HG03103 (cell line): ENCODE measurements at regions not wholly inside any gene's neighbourhood (a gene's known extent, or its start where the extent isn't known, plus 50 kb on each side); places are given as distances from the start of the nearest gene placed in this dataset.
"Not testable (repeated sequence)": the region's sequence is repeated elsewhere in the genome, so short reads cannot be mapped to it uniquely, and the experiment has no call there.

Experiments used
- ATAC-seq: cut with Tn5 transposase; IDR thresholded peaks from one replicate; pipeline ENCODE4 v1.9.1; 2021; ENCODE audit warnings: low read depth; ENCODE audit not compliant: unreplicated experiment

- no peak for ATAC-seq
Observed at GRCh38 chr11:112611771-112612170, 349.4 kb upstream of the NCAM1 start.

DNA sequence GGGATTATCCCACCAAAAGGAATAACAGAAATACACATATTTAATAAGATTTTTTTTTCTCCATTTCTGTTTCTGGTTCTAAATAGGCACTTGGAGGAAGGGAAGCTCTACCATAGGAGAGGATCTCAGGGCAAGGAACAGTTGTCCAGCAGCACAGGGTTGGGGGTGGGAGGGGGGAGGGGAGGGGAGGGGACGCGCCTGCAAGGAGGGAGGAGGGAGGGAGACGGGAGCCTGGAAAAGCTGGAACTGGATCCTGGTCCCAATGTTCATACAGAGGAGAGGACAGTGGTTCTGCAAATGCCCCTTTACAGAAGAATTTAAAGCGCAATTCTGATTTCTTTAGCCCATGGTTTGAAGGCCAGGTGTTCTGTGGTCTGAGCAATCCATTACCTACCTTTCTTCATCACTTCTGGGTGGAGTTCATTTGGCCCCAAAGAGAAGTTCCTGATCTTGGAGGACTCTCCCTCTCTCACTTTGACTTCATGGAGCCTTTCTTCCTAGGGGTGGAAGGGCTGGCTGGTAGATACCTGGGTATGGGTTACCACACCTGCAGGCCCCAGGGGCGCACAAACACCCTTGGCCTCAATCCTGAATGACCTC is 348.9 kb upstream of the NCAM1 start:
- no peak for ATAC-seq

- no peak for ATAC-seq
Observed at GRCh38 chr11:112613051-112613972, 347.9 kb upstream of the NCAM1 start.

DNA sequence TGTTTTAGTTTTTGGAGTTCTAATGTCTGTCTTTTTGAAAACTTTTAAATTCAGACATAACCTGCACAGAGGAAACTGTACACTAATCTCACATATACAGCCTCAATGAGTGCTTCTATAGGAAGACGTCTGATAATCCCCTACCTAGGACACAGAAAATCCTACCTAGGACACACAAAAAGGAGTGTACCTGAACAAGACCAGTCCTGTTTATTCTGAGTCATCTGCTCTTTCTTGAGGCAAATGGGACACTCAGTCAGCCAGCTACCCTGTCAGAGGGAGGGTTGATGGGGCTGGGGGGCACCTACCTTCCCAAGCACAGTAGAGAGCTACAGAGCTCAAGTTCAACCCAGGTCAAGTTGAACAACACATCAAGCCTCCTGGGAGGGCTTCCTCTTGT is 346.6 kb upstream of the NCAM1 start:
- ATAC-seq: no peak

DNA sequence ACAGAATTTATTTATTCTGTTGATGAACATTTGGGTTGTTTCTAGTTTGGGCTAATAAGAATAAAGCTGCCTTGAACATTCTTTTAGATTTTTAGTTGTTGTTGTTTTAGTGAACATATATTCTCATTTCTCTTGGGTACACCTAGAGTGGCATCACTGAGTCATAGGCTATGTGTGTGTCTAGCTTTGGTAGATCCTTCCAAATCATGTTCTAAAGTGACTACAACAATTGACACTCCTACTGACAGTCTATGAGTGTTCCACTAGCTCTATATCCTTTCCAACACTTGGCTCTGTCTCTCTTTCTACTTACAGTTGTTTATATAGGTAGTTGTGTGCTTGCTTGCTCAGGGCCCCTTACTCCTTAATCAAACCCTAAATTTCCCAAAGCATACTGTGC is 346.0 kb upstream of the NCAM1 start:
- no peak for ATAC-seq

GRCh38 chr11:112615891-112616290 is 345.3 kb upstream of the NCAM1 start:
- no peak for ATAC-seq

DNA sequence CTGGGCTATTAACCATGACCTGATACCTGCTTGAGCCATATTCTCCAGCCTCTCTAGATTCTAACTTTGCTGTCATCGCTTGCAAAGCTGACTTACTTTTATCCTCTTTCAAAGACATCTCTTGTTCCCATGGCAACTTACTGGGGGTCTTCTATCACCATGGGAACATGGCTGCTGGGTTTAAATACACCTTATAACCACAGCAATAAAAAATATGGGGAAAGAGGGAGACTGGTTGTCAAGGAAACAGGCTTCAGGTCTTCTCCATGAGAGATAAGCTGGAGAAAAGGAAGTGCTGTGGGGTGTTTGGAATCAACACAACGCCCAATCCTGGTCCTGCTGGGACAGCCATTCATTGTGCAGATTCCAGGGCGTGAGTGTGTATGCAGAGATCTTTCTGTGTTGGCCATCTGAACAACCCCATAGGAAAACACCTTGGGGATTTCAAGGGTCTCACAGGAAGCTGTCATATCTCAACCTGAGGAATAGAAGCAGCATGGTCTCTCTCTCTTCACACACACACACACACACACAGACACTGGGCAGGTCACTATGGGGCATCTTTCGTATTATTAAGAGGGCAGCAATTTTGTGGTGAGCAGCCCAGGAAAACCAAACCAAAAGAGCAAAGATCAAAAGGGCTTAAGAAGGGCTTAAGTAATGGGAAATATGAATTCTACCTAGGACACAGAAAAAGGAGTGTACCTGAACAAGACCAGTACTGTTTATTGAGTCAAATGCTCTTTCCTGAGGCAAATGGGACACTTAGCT is 344.7 kb upstream of the NCAM1 start:
- no peak for ATAC-seq

DNA sequence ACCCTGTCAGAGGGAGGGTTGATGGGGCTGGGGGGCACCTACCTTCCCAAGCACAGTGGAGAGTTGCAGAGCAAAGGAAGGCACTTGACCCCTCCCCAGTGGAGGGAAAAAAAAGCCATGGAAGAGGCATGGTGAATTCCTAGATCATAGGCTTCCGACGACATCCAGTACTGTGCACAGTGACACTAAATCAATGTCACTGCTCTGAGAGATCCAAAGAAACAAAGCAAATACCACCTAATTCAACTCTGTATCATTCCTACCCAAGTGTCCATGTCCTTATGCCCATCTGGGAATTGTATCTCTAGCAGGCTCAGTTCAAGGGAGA is 344.2 kb upstream of the NCAM1 start:
- no peak for ATAC-seq

DNA sequence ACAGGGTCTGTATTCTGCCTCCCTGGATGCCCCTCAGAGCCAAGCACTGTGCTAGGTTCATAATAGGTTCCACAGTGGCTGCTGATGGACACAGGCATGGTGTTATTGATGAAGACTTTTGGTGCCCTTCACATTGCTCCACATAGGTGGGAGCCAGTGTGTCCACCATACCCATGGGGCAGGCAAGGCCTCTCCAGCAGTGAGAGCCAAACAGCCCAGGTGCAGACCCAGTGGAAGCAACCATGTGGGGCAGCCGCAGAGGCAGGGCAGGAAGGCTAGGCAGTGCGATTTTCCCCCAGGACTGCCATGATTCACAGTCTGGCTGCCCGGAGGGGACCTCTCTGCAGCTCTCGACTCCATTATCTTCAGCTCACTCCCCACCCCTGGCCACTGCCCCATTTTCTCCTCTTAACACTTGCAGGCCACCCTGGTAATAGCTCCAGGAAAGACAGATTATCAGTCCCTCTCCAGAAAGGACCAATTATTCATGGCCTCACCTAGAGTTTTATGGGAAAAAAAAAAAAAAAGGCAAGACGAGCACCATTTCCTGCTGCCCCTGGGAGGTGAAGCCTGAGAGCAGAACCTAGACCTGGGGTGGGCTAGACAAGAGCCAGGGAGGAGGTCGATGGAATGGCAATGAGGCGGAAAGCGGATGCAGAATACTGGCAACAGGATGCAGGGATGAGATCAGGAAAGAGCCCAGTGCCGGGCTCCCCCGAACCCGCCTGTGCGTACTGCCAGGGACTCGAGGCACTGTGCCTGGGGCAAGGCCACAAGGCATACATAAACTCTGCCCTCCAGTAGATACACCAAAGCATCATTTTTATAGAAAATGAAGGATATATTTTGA is 343.0 kb upstream of the NCAM1 start:
- no peak for ATAC-seq

DNA sequence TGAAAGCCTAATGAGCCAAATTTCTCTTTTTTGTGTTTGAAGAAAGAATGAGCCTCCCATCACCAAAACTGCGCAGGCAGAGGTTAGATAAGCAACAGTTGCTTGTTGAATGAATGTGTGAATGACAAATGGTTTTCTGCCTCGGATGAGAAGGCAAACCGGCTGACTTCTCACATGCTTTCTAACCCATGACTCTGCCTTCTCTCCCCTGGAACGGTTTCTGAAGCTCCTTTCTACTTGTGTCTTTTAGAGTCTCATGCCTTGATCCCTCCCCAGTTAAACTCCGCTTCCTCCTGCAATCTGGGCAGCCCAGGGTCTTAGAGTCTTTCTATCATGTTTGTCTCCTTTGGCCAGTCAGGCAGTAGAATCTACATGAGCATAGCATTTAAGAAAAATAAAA is 342.1 kb upstream of the NCAM1 start:
- ATAC-seq: no peak

DNA sequence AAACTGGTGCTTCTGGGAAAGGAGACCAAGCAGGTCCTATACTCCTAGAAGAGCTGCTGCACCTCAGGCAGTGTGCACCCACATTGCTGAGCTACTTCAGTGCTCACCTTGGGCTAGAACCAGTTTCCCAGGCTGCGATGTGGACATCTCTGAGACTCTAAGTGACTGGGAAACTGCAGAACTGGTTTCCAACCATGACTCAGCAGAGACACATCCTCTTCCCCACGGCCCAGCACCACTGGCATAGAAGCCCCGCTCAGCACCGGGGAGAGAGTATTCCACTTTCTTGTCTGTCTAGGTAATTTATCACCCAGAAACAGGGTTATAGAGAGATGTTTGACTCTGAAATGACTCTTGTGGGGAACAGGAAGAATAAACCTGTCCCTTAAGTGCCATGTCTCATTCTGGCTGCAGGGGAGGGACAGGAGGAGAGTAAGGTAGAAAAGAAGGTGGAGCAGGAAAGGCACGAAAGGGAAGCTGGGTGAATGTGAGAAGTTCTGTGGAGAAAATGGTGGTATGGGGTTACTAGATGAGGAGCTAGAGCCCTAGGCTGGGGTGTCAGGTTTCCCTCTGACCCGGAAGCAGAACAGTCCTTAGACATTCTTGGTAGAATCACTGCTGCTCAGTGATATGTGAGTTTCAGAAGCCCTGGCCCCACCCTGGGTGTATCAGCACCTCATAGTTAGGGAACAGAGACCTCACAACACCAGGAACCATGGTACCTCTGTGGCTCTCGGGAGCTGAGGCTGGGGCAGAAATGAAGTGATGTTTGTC is 340.4 kb upstream of the NCAM1 start:
- no peak for ATAC-seq

DNA sequence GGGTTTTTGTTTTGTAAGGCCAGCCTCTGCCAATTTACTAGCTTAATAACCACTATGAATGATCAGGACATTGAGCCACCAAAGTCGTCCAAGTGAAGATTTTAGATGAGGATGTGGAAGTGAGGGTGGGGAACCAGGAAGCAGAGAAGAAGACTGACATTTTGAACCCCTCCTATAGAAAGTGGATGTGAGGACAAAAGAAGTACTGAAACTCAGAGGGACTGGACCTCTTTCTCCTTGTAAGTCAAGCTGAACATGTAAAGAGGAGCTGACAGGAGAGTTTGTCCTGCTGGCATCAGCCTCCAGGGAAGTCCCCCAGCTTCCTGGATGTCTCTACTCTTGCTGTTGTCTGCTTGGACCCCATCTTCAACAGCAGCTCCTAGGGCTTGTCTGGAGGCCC is 338.2 kb upstream of the NCAM1 start:
- ATAC-seq: no peak

- ATAC-seq: no peak
Observed at GRCh38 chr11:112624431-112624830, 336.8 kb upstream of the NCAM1 start.

GRCh38 chr11:112624971-112625370 is 336.2 kb upstream of the NCAM1 start:
- ATAC-seq: not testable (repeated sequence)

GRCh38 chr11:112625814-112626213 is 335.4 kb upstream of the NCAM1 start:
- no peak for ATAC-seq

- no peak for ATAC-seq
Observed at GRCh38 chr11:112626731-112627130, 334.5 kb upstream of the NCAM1 start.

DNA sequence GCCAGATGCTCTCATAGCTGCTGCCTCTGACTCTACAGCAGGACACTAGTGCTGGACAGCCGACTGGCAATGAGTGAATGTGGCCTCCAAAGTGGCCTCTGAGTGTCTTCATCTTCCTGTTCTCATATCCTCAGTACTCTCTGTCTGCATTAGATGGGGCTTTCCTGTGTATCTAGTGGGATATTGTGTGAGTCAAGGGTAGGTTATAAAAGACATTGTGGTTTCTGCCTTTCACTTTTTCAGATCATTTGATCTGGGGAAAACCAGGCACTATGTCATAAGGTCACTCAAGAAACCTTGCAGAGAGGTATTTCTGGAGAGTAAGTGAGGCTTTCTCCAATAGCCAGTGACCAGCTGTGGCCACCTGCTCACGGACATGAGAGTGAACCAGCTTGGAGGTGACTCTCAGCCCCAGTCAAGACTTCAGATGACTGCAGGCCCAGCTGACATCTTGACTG is 333.6 kb upstream of the NCAM1 start:
- peak; percentile 48 for ATAC-seq

- no peak for ATAC-seq
Observed at GRCh38 chr11:112628676-112629075, 332.5 kb upstream of the NCAM1 start.

DNA sequence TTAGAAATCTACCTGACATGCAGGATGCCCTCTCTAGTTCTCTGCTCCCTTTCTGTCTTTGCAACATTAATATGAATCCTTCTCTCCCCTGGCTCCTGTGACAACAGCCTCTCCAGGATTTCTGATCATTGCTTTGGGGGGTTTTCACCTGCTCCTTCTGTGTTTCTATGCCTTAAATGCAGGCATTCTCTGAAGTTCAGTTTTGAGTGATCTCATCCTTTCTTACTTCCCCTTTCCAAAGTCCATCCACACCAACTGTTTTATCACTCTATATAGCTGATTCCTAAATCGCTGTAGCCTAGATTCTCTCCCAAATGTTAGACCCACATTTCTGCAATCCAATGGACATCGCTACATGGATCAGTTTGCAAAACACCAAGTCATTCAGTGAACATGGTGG is 330.7 kb upstream of the NCAM1 start:
- ATAC-seq: no peak

DNA sequence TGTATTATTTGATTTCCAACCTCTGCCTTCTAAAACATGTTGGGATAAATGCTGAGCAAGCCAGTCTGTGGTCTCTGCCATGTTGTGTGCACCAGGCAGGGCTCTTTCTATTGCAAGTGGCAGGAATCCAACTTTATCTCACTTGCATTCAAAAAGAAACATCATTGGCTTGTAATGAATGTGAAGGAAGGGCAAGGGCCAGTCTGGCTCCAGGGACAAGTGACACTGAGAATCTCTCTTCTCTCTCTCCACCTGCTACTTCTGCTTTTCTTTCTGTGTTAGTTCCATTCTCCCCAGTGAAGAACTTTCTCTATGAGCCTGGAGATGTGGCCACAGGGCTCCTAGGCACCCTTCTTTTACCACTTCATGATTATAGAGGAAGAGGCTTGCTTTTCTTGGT is 329.9 kb upstream of the NCAM1 start:
- peak; percentile 37 for ATAC-seq
